HuH-7.5 (cell line): ENCODE measurements at regions not wholly inside any gene's neighbourhood (a gene's known extent, or its start where the extent isn't known, plus 50 kb on each side); places are given as distances from the start of the nearest gene placed in this dataset.
"Not testable (repeated sequence)": the region's sequence is repeated elsewhere in the genome, so short reads cannot be mapped to it uniquely, and the experiment has no call there.

Experiments
- DNase-seq: peaks from one replicate; pipeline ENCODE4 v3.0.0; 2011; ENCODE audit warnings: low spot score

DNA sequence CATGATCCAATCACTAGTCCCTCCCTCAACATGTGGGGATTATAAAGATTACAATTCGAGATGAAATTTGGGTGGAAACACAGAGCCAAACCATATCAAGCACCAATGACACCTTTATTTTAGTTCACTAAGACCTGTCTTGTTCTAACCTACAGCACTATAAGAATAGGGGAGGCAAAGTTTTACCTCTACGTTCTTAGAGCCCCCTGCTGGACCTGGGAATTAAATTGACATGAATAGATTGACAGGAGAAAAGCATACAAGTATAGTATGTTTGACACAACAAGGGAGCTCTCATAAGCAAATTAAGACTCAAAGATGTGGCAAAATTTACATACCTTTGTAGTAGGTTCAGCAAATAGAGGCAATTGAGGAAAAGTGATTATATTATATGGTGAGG is 974.4 kb upstream of the ALCAM start:
- DNase-seq = no peak

DNA sequence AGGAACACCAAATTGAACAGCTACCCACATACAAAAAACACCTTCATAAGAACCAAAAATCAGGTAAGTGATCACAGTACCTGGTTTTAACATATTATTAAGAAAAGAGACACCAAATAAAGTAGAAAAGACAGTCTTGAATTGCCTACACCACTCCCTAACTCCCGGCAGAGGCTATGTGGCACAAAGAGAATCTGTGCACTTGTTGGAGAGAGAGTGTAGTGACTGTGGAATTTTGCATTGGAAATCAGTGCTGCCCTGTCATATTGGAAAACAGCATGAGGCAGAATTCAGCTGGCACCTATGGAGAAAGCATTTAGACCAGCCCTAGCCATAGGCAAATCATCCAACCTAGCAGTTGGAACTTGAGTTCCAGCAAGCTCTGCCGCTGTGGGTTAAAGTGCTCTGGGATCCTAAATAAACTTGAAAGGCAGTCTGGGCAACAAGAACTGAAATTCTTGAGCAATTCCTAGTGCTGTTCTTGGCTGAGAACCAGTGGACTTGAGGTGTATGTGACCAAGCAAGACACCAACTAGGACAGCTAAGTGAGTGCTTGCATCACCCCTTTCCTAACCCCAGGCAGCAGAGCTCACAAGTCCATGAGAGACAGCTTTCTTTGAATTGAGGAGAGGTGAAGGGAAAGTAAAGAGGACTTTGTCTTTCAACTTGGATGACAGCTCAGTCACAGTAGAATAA is 969.6 kb upstream of the ALCAM start:
- DNase-seq = no peak

DNA sequence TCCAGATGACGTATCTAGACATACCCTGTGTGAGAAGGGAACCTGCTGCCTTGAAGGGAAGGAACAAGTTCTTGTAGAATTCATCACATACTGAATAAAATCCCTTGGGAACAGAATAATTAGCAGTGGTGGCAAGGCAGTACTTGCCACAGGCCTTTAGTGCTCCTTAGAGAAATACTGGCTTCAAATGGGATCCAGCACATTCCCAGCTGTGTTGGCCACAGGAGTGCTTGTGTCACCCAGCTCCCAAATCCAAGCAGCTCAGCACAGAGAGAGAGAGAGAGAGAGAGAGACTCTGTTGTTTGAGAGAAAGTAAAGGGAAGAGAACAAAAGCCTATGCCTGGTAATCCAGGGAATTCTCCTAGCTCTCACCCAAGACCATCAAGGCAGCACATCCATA is 969.0 kb upstream of the ALCAM start:
- no peak for DNase-seq

DNA sequence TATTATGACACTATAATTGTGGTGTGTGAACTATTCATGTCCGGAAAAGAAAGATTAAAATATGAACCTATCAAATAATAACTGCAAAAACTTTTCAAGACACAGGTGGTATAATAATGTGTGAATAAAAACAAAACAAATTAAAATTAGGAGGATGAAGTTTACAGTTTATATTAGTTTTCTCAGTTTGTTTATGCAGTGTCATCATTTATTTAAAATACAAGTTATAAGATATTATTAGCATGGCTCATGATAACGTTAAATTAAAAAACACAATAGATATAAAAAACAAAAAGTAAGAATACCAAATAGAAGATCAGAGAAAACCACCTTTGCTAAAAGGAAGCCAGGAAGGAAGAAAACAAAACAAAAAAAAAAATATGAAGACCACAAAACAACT is 963.8 kb upstream of the ALCAM start:
- no peak for DNase-seq

DNA sequence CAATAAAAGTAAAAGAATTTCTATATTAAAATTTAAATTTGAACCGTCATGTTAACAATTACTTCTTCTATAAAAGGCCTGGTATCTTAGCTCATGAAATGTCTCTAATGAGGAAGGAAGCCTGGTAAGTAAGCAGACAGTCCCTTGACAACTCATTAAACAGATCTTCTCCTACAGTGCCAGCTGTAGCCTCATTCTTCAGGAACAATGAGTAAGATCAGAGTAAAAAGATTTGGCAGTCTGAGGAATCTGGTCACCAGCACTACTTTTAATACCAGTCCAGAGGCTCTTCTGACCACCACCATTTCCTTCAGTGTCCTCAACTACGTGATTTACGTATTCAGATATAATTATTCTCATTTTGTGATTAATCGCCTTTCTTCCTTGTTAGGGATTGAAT is 955.0 kb upstream of the ALCAM start:
- DNase-seq = no peak

DNA sequence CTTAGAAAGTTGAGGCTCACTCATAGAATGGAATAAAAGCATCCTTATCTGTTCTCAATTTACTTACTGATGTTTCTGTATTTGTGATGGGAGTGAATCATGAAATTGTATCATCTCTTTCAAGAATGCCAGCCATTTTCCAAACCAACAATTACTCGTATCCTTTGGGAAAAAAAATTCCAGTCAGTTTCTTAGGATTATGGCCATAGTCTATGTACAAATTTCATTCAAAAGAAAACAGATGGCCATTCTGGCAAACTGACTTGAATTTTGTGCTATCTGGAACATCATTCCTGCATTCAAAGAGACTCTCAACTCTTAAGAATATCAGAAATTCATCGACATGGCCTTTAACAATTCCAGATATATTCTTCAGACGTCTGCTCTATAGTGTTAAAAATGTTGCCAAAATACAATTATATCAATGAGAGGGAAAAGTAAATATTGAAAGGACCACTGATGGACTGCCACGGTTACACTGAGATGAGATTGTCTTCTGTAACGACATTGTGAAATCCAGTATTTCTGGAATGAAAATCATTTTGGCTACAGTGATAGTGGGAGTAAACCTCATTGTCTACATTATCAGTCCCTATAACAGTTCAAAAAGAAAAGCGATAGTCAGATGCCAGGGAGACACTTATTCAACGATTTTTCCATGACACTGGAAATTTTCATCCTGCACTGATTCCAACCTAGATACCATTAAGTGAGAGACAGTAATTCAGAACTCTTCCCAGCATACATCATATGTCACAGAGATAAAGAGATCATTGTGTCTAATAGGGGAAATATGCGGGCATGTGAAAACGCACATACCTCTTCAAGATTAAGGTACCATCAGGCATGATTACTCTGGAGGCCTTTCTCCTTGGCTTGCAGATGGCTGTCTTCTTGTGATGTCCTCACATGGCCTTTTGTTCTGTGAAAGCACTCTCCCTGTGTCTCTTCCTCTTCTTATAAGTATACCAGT is 953.8 kb upstream of the ALCAM start:
- DNase-seq = no peak

DNA sequence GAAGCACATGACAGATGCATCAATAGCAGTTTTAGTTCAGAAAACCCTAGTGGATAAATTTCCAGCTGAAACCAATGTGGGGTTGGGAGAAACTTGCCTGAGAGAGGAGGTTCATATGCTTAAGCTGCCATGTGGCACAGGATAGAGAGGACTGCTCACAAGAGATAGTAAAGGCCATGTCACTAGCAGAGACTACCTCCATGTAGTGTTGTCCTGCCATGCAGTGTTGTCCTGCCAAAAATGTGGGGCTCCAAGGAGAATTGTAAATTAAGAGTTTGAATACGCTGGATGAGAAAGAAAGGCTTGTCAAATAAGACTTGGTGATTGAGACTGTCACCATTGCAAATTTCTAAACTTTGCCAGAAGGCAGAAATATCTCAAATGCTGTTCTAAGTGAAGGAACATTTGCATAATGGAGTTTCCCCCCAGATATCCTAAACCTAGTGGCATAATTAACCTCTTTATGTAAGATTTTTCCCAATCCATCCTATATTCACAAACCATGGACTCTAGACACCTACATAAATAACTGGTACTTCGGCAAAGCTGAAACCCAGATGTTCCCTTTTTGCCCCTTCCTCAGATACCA is 938.3 kb upstream of the ALCAM start:
- no peak for DNase-seq

DNA sequence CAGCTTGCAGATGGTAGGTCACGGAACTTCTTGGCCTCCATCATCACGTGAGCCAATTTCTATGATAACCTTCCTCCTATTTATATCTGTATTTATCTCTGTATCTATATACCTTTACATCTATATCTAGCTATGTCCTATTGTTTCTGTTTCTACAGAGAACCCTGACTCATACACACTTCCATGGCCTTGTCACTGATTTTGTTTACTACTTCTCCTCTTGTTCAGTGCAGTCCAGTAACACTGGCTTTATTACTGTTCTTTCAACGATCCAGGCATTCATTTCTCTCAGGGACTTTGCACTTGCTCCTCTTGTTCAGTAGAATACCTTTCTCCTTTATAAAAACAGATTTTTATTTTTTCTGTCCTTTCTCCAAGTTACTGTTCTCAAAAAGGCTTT is 937.0 kb upstream of the ALCAM start:
- DNase-seq = no peak

DNA sequence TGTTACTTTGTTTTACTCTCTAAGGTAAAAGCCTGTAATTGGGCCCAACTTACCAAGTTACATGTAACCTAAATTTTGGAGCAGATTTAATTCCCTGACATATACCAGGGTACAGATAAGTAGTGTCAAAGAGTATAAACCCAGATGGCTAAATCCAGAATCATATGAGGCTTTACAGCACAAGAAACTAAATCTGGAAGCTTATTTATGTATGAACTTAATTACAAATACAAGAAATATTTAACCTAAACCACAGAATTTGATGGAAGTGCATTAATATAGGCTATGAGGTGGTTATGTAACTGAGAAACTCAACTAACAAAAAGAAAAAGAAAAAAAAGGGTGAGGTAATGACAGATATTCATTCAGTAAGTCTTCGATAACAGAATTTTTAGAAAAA is 930.2 kb upstream of the ALCAM start:
- no peak for DNase-seq

DNA sequence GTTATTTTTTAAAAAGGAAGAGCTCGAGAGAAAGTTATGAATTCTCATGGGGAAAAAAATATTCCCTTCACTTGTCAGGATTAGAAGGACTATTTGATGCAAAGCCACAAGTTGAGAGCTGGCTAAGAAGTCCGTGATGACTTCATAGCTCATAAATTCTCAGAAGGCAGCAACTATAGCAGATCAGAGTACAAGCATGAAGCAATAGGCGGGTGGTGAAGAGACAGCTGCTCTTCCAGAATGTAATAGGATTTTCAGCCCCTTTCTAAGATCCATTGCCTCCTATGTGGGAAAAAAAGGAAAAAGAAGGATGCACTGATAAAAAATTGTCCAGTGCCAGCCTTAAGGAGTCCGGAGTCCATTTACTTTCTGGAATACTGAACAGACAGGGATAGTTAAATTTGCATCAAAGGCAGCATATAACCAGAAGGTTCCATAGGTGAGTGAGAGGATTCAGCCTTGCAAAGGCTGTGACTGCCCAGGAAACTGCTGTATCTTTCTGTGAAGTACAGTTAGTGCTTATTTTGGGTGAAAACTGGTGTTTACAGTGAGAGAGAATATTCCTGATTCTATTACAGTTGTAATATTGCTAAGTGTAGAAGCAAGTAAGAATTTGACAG is 929.5 kb upstream of the ALCAM start:
- no peak for DNase-seq

DNA sequence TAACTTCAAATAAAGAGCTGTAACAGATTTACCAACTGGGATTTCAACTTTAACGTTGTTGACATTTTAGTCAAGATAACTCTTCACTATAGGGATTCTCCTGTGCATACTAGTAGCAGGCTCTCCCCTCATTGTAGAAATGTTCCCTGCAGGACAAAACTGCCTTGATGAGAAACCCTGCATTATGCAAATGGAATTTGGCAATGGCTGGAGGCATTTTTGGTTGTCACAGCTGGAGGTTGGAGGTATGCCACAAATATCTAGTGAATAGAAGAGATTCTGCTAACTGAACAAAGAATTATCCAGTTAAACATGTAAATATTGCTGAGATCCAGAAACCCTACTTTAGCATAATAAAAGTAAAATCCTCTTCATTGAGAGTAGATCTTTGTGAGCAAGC is 928.8 kb upstream of the ALCAM start:
- no peak for DNase-seq

DNA sequence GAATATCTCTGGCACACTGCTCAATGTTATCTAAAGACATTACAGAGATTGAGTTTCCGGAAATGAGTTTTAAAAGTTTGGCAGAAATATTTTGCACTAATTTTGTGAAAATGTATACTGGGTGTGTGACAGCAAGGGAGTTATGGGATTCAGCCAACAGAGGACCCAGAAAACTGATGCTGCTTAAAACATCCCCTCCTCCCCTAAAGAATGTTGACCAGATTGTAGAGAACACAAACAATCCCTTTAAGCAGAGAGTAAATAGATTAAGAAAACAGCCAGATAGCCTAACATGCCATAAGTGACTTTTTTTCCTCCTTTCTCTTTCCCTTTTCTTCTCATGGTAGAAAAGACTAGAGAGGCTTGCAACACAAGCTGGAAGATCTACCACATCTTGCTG is 928.0 kb upstream of the ALCAM start:
- no peak for DNase-seq

DNA sequence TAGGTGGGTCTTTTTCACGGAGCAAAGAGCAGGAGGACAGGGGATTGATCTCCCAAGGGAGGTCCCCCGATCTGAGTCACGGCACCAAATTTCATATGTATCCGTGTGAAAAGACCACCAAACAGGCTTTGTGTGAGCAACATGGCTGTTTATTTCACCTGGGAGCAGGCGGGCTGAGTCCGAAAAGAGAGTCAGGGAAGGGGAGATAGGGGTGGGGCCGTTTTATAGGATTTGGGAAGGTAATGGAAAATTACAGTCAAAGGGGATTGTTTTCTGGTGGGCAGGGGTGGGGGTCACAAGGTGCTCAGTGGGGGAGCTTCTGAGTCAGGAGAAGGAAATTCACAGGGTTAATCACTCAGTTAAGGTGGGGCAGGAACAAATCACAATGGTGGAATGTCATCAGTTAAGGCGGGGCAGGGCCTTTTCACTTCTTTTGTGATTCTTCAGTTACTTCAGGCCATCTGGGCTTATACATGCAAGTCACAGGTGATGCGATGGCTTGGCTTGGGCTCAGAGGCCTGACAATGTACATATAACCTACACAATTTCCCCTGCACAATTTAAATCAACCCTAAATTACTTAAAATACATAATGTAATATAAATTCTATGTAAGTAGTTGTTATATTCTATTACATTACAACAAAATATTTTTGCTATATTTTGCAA is 921.3 kb upstream of the ALCAM start:
- not testable (repeated sequence) for DNase-seq

DNA sequence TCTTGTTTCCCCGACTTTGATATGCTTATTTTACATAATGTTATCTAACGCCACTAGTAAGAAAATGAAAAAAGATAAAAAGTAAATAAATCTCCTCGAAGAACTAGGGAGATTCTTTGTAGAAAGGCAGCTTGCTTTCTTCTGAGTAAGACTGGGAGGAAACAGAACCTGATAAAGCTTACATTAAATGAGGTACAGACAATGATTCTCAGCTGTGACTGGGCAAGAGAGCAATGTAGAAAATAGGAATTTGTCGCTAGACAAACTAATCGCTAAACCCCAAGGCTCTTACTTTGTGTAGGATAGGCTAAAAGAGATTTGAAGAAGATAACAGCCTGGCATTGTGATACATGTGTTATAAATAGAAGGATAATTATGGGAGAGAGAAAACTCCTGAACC is 919.0 kb upstream of the ALCAM start:
- DNase-seq = no peak

DNA sequence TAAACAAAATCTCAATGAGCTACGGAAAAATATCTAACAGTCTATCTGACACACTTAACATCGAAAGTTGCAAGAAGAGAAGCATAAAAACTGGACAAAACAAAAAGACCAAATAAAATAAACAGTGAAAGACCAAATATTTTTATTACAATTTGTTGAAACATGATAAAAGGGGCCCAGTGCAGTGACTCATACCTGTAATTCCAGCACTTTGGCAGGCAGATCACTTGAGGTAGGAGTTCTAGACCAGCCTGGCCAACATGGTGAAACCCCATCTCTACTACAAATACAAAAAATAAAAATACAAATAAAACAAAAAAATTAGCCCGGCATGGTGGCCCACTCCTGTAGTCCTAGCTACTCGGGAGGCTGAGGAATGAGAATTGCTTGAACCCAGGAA is 914.0 kb upstream of the ALCAM start:
- DNase-seq = no peak

DNA sequence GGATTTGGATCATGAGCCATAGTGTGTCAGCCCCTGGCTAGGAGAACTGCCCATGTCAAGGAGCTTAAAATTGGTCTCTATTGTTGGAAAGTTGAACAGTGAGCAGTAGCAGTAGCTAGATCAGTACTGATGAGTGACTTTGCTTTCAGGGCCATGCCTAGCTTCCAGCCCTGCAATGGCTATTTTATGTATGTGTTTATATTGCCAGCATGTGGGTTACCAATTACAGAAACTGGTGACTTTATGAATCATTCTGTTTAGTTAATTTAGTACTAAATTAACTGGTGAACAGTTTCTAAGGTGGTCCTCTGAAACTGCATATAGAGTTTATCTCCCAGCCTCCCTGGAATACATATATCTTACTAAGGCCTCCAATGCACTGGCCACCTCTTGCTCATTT is 908.1 kb upstream of the ALCAM start:
- DNase-seq = no peak

DNA sequence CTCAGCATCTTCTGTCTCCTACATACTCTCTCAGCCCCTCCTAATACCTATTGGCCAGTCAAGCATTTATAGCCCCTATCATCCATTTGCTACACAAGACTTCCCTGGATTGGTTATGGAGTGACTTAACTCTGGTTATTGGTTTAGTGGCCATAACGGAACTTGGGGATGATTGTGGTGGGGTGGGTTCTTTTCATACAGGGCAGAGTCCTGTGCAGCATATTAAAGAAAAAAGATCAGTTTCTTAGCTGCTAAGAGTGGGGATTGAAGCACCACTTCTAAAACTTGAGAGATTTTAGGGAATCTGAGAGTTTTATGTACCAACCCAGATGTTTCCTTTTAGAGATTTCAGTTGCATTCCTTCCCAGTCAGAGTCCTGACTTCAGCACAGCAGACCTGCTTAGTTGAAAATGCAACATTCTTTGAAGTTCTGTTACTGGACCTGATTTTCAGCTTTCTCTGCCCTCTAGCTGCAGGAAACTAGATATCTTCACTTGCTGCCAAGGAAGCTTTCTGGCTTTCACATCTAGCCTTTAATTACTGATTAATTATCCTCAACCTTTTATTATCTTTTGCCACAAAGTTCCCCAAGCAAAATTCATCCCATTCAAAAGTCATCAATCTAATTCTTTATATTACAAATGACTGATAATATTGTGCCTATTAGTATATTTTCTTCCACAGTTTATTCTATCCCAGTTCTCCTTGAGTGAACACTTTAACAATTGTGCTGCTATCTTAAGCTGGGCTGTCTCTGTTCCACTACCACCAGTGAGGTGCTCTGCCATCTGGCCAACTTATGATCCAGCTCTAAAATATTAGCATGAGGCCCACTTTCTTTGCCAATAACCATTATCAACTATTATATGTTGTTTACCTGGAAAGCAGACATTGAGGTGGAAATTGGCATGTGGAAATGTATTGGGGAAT is 906.0 kb upstream of the ALCAM start:
- no peak for DNase-seq

DNA sequence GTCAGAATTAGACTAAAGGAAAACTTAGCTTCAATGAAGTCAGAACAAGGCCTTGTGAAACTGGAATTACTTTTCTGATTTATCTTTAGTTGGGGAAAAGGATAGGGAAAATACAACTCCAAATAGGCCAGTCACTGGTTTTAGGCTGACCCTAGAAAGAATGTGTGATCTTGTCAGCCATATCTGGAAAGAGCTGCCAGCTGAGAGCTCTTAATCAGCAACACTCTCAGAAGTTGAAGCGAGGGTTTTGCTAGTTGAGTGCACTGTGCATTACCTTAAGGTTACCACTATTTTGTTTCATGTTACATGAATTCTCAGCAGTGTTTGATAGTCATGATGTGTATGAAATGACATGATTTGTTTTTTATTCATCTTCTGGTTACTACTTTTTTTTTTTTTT is 905.3 kb upstream of the ALCAM start:
- no peak for DNase-seq

DNA sequence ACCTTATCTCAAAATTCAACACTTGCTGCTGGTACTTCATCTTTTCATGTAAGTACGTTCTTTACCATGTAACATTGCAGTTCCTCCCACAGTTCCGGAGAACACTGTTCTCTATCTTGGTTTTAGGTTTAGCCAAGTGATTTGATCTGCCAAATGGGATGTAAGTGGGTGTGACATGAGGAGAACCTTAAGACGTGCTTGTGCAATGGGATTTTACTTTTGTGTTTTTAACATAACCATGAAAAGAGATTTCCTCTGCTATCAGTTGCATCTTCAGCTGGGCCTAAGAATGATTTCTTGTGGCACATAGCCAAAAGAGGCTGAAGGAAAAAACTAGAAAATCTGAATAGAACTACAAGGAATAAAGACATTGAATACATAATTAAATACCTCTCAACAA is 894.5 kb upstream of the ALCAM start:
- DNase-seq = no peak

DNA sequence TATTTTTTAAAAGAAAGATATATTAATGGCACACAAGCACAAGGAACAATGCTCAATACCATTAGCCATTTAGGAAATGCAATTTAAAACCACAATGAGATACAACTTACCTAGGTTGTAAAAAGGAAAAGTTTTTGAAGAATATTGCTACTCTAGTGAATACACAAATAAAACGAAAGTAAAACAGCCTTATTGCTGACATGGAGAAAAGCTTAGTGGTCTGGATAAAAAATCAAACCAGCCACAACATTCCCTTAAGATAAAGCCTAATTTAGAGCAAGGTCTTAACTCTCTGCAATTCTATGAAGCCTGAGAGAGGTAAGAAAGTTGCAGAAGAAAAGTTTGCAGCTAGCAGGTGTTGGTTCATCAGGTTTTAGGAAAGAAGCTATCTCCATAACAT is 892.7 kb upstream of the ALCAM start:
- DNase-seq = no peak

DNA sequence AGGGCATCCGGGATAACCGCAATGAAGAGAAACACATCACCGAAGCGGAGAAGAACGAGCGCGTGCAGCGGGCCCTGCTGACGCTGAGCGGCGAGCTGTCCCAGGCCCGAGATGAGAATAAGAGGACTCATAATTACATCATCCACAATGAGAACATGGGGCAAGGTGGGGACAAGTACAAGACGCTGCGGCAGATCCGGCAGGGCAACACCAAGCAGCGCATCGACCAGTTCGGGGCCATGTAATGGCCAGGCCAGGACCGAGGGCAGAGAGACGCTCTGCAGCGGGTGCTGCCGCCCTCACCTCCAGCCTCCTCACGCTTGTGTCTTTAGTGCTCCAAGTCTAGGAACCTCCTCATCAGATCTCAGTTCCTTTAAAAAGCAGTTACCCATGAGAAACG is 863.7 kb upstream of the ALCAM start:
- DNase-seq = no peak
